ENCODE measurements at regions not wholly inside any gene's neighbourhood (a gene's known extent, or its start where the extent isn't known, plus 50 kb on each side); places are given as distances from the start of the nearest gene placed in this dataset.

DNA sequence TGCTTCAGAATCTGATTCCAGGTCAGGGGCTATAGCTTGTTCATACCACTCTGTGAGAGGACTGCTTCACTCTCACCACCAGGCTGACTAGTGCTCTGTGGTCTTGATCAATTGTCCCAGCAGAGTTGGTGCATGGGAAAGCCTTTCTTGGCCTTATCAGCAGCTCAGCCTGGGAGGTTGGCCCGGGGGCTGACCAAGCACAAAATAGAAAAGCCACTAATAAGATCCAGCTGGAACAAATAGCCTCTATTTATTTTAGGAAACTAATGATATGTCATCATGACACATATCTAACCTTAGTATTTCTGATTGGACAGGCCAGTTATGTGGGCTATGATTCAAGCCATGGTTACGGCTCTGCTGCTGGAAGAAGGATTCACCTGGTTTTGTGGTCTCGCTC lies 134.2 kb downstream of the GDAP2 start:
- TF ChIP-seq, protein P1, sequence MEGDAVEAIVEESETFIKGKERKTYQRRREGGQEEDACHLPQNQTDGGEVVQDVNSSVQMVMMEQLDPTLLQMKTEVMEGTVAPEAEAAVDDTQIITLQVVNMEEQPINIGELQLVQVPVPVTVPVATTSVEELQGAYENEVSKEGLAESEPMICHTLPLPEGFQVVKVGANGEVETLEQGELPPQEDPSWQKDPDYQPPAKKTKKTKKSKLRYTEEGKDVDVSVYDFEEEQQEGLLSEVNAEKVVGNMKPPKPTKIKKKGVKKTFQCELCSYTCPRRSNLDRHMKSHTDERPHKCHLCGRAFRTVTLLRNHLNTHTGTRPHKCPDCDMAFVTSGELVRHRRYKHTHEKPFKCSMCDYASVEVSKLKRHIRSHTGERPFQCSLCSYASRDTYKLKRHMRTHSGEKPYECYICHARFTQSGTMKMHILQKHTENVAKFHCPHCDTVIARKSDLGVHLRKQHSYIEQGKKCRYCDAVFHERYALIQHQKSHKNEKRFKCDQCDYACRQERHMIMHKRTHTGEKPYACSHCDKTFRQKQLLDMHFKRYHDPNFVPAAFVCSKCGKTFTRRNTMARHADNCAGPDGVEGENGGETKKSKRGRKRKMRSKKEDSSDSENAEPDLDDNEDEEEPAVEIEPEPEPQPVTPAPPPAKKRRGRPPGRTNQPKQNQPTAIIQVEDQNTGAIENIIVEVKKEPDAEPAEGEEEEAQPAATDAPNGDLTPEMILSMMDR (IDR thresholded peaks at IDR 0.05), result no peak
- TF ChIP-seq POLR2A (IDR thresholded peaks at IDR 0.05; ENCODE audit: low read depth) (no peak), EP300 (IDR thresholded peaks at IDR 0.05) (no peak)

Measured in esophagus muscularis mucosa (tissue), 4 donors.